ENCODE measurements at regions not wholly inside any gene's neighbourhood (a gene's known extent, or its start where the extent isn't known, plus 50 kb on each side); places are given as distances from the start of the nearest gene placed in this dataset.

GRCh38 chr17:69704935-69705334 is 290.4 kb downstream of the MAP2K6 start:
- no peak for TF ChIP-seq CTCF (IDR thresholded peaks at IDR 0.05)
- TF ChIP-seq POLR2A (IDR thresholded peaks at IDR 0.05), result no peak

Data from breast epithelium (tissue), 3 donors.